ENCODE measurements at regions not wholly inside any gene's neighbourhood (a gene's known extent, or its start where the extent isn't known, plus 50 kb on each side); places are given as distances from the start of the nearest gene placed in this dataset.

Small RNAs in the stretch of these regions (small RNA-seq; reads per million reads assigned to genes)
- gene MIR551B (33.5 to 60.8 (median 49.6) reads per million in 3 experiments), gene RNU2-20P (0 to 0.98 (median 0) reads per million in 3 experiments)
